ENCODE measurements at regions not wholly inside any gene's neighbourhood (a gene's known extent, or its start where the extent isn't known, plus 50 kb on each side); places are given as distances from the start of the nearest gene placed in this dataset.

DNA sequence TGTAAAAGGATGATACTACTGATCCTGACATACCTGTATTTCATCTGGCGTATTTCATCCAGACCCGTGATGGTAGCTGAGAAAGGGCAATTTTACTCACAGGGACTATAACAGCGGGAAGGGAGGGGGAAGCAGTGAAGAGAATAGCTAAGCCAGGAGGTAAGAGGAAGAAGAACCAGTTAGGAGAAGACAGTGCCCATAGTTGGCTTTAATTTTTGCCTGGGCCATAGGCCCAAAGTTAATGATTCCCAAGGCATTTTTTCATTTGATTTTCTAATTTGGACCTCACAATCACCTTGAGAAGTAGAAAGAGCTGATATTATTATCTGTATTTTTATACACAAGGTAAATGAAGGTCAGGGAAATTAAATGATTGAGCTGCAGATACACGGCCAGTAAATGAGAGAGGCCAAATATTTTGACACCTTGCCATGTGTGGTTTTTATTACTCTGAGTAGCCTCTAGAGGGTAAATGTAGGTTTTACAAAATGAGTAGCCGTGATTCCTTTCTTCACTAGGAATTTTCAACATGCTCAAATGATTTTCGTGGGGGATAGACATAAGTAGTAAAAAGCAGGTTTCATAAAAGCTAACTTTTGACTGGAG is 382.2 kb downstream of the FUT8 start:
- no peak for DNase-seq (ENCODE audit: low read depth)

DNA sequence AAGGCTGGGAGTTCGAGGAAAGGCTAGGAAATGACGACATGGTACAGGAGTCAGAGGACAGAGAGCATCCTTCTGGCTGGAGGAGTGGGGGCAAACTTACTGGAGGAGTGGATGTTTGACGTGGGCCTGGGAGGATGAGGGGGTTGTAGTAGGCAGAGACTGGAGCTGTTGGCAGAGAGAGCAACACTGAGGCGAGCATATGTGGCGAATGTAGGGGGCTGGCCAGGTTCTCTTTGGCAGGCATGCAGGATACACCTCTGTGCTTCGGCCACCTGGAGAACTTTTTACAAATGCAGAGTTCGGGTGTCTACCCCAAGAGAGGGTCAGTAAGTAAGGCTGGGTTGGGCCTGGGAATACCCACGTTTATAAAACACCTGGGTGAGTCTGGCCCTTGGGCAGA is 385.7 kb downstream of the FUT8 start:
- no peak for DNase-seq (ENCODE audit: low read depth)

DNA sequence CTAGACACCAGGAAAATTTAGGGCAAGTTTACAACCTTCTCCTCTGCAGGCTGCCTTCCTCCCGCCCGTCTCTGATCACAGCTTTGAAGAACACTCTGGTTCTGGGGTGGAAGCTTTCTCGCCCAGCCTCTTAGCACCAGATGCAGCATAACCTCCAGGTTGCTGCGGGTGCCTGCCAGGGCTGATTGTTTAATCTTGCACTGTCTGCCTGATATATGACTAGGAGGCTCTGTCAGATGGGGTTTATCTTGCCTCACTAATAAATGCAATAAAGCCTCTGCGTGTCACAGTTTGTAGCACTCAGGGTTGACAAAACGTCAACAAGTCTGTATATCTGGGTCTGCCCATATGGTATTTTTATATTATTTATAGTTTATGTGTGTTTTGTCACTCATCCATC is 388.2 kb downstream of the FUT8 start:
- DNase-seq (ENCODE audit: low read depth), result no peak

DNA sequence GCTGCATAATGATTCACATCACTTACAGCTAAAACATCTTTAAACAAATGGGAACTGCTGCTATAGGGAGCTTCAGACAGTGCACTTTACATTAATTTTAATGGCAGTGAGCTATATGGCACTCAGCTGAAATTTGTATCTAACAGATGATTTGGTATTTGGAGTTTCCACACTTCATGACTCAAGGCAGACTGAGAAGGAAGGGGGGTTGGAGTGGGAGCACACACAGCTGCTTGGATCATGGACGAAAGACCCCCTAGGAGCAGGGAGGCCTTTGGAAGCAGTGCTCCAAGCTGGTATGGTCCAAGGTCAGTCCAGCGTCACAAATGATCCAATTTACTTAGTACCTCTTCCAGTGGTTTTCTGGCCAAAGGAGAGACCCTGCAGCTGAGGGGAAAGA is 389.7 kb downstream of the FUT8 start:
- no peak for DNase-seq (ENCODE audit: low read depth)

DNA sequence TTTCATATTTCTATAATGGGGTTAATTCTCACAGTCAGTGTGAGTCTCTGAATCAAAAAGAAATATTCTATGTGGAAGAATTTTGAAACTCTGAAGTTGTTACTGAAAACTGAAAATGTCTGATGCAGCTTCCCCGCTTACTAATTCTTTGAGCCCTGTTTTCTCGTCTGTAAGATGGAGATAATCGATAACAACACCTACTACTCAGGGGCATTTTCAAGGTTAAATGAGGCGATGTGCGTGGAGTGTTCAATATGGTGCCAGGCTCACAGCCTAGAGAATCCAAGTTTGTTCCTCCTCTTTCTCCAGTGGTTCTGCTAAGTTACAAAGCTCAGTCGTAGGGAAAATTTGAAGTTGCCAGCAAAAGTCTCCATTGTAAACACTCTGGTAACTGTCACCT is 391.4 kb downstream of the FUT8 start:
- no peak for DNase-seq (ENCODE audit: low read depth)

DNA sequence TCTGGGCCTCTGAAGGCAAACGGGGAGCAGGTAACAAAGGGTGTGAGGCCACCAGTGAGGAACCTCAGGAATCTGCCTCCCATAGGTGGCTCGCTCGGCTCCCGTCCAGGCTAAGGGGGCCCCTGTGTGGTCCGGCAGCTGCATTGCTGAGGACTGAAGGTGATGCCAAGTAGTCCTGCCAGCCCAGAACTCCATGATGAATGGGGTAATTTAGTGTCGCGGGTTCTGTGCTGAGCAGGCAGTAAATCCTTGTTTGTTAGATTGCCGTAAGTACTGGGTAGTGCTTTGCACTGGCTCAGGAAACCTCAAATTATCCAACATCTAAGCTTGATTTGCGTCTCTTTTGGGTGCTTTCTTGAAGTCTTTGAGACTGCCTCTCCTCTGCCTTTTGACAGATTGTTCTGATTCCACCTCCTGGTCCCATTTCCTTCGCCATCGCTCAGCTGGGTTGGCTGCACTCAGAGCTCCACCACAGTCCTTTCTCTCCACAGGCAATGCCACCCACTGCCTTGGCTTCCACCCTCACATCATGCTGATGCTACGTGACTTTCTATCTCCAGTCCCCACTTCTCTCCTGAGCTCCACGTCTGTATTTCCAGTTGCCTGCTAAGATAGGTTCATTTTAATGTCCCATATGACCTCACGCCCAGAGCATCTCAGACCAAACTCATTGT is 392.0 kb downstream of the FUT8 start:
- no peak for DNase-seq (ENCODE audit: low read depth)

DNA sequence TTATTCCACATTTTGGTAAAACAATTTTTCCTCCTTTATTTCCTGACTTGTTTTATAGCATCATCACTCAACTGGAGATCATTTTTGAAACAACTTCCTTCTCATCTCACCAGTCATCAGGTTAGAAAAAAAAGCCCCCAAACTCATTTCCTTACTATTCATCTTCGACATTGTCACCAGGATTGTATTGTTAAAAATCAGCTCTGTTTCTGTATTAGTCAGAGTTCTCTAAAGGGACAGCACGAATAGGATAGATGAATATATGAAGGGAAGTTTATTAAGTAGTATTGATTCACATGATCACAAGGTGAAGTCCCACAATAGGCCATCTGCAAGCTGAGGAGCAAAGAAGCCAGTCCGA is 392.6 kb downstream of the FUT8 start:
- DNase-seq (ENCODE audit: low read depth), result no peak

DNA sequence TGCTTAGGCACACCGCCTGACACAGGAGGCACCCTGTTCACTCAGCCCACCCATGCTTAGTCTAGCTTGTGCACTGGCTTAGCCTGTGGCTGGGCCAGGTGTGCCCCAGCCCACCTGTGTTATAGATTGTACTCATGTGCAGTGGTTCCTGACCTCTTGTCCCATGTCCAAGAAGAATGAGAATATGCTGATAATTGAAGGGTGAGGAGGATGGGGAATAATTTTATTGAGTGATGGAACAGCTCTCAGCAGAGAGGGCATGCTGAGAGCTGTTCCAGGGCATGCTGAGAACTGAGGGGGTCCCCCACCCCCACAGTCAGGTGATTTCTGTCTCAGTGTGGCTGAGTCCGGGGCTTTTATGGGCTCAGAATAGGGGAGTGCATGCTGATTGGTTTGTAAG is 395.9 kb downstream of the FUT8 start:
- no peak for DNase-seq (ENCODE audit: low read depth)

DNA sequence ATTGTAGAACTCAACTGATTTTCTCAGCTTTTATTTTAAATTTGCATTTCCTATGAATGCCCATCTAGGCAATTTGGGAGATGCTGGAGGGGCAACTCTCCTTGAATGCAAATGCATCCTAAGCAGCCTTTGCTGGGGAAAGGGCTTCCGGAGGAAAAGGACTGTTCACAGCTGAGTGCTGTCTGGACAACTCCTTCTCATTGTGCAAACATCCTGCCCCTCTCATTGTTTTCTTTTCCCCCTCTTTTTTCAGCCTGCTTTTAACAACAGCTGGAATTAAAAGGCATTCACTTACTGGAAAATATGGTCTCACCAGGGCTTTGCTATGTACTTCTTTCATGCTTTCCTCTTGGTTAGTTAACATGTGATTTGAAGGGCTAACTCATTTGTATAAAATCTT is 397.8 kb downstream of the FUT8 start:
- DNase-seq (ENCODE audit: low read depth), result no peak

DNA sequence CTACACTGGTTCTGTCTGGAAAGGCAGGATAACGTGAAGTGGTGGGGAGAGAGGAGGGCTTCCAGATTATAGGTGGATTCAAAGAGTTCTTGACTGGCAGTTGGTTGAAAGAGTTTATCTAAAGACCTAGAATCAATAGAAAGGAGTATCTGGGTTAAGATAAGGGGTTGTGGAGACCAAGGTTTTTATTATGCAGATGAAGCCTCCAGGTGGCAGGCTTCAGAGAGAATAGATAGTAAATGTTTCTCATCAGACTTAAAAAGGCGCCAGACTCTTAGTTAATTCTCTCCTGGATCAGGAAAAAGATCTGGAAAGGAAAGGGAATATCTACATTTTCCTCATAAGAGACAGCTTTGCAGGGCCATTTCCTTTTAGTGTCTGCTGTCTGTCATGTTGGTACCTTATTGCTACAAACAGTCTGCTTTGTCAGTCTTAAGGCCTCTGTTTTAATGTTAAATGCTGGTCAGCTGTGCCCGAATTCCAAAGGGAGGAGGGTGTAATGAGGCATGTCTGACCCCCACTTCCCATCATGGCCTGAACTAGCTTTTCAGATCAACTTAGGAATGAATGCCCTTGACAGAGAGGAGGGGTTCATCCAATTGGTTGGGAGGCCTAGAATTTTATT is 401.3 kb downstream of the FUT8 start:
- DNase-seq (ENCODE audit: low read depth), result no peak

DNA sequence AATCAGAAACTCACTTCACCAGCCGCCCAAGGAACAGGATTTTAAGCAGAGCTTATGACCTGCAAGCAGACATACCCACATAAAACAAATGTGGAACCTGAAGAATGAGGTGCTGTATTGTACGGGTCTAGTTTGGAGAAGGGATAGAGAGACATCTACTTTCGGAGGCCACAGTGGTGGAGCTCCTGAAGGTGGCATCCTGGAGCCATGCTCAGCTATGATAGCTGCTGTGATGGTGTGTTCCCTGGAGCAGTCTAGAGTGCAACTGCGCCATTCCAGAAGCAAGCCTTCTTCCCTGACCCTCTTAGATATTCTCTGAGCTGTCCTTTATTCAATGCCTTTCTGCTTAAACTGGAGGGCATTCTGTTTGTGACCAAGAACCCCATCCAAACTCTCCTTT is 402.6 kb downstream of the FUT8 start:
- no peak for DNase-seq (ENCODE audit: low read depth)

DNA sequence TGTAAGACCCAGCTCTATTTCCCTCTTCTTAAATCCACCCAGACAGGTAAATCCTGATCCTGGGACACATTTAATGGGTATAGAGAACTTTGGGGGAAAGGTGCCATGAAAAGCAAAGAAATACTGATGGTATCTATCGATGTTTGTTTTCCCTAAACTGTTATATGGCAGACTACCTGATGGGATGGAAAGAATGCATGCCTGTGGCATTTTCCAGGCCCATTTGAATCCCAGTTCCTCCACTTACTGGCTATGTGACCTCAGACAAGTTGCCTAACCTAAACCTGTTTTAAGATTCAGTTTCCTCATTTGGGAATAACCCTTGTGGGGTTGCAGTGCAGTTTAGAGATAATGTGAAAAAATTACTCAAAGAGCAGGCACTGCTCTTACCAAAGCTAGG is 404.5 kb downstream of the FUT8 start:
- DNase-seq (ENCODE audit: low read depth), result no peak

DNA sequence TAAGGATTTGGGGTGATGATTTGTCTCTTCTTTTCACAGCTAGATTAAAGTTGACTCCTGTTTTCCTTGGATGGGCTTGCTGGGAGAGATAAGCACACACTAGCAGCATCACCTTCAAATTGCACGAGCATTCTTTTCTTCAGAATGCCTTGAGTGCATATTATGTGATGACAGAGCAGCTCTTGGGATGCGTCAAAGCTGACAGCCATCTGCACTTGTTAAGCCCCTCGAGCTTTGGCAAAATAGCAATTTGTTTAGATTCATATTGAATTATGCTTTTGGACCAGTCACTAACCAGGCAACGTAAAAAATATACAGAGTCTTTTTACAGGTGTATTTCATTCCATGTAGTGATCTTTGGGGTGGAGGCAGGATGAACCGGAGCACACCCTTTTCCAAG is 407.0 kb downstream of the FUT8 start:
- DNase-seq (ENCODE audit: low read depth), result no peak

DNA sequence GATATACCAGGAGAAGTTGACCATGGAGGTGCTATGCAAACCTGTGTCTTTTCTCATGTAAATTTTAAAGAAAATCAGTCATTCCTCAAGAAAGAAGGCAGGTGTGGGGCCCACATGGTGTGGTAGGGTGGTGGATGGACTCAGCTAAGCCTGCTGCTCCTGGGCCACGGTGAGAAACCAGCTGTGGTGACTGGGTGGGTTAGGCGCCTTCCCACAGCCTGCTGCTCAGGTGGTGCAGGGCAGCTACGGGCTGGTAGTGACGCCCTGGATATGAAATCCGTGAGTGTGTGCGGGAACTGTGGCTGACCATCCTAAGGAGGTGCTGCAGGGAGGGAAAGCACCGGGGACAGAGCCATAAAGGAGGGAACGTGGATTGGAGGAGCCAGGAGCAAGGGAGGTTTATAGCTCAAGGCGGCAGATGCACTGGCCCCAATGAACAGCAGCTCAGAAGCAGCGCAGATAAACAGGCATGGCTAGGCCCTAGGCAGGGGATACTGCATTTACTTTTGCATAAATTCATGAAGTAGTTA is 408.8 kb downstream of the FUT8 start:
- DNase-seq (ENCODE audit: low read depth), result no peak

DNA sequence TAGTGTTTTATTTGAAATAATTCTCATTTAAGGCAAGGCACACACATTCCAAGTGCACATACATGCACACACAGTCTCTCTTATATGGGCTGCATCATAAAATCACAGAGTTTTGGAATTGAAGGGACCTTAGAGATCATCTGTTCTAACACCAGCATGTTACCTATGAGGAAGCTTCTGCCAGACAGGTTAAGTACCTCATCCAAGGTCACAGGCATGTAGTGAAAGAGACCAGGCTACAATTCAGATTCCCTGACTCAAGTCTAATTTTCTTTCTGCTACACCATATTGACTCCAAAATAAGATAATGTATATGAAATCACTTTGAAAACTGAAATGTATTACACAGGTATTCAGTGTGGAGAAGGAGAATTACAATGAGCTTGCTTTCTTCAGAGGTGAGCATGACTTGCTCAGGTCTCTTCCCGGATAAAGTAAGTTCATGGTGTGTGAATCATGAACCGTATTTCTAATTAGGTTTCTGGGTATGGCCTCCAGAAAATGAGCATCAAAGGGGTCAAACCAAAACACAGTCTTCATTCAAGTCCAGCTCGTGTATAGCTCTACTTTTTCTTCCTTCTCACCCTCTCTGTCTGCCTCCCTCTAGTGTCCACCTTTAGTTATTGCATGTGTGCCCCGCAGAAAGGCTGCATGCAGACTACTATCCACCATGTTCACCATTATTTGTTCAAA is 411.9 kb downstream of the FUT8 start:
- DNase-seq (ENCODE audit: low read depth), result no peak

DNA sequence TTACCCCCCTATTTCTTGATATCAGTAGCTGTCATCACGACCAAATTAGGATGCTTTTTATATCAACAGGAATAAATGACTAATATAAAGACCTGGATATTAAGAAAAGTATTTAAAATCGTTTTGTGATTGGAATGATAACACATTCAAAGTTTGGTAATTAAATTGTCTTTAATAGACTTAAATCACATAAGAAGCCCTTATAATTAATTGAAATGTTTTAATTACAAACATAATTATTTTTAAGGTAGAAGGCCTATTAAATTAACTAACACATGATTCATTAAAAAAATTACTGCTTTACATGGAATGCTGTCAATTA is 412.4 kb downstream of the FUT8 start:
- DNase-seq (ENCODE audit: low read depth), result no peak

DNA sequence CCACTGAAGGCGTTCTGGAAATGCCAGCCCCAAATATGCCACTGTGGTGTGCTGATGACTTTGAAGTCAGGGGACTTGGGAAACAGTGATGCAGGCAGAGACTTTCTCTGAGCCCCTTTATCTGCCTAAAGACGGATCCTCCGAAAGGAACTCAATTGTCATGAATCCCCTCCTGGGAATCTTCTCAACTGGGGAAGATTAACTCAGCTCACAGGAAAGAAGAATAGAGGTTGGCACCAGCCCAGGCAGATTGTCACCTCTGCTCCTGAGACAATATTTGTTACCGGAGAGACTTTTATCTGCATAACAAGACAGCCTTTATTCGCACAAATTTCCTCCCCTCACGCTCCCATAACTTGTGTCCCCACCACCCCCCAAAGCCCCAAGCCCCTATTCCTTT is 414.4 kb downstream of the FUT8 start:
- DNase-seq (ENCODE audit: low read depth), result no peak

DNA sequence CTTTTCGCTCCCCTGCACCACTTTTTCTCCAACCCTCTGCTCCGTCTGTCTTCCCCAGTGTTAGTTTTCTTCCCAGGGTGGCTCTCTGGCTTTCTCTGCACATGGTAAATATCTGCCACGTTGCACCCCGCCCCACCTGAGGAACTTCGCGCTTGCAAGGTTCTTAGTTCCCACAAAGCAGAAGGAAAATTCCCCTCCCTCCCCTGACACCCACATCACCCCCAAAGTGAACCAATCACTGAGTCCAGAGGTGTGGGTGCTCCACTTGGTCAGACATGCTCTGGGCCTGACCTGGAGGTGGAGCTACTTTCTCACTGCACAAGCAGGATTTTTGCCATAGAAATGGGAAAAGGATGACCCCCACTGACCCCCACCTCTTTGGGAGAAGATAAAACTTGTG is 415.0 kb downstream of the FUT8 start:
- DNase-seq (ENCODE audit: low read depth), result no peak

DNA sequence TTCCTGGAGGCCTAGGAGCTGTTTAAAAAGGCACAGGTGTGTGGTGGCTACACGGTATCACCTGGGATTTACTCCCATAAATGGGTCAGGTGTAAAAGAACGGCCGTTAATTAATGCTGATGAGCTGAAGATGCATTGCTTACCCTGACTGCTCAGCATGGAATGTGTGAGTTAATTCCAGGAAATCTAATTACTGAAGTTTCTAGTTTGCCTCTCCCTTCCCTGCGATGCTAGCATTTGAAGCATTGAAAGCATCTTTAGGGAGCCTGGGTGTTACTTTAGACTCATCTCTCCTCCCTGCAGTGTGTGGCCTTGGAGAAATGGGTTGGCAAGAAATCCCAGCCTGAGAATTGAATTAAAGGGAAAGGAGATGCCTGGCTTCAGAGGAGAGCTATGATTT is 415.9 kb downstream of the FUT8 start:
- DNase-seq (ENCODE audit: low read depth), result no peak

DNA sequence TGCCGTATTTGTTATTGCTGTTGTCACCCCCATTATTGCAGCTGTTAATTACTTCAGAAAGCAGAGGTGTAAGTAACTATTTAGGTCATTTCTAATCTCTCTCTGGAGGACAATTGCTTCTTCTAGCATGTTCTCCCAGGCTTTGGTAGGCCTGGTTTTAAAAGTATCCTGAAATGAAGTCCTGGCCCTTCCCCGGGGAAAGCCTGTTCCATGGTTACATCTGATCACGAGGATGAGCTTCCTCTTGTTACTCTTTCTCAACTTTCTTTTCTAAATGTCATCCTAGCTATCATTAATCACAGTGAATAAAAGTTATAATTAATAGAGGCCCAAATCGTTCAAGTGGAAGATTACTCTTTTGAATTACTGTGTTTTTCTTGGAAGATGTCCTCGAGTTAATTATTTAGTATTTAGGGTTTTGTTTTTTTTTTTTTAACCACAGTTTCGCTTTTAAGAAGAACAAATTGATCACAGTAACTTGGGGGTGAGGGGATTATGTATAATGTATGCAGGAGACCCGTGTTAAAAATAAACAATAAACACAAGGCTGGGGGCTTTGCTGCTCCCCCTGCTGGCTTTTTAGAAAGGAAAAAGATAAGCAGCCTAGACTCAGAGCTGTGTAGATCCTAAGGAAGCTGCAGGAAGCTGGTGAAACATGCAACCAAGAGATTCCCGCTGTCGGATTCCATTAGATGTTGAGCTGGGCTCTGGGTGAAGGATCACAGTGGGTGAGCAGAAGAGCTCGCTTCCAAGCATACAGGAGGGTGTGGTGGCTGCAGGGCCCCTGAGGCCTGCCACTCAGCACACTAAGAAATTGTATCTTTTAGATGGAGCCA is 420.1 kb downstream of the FUT8 start:
- no peak for DNase-seq (ENCODE audit: low read depth)

DNA sequence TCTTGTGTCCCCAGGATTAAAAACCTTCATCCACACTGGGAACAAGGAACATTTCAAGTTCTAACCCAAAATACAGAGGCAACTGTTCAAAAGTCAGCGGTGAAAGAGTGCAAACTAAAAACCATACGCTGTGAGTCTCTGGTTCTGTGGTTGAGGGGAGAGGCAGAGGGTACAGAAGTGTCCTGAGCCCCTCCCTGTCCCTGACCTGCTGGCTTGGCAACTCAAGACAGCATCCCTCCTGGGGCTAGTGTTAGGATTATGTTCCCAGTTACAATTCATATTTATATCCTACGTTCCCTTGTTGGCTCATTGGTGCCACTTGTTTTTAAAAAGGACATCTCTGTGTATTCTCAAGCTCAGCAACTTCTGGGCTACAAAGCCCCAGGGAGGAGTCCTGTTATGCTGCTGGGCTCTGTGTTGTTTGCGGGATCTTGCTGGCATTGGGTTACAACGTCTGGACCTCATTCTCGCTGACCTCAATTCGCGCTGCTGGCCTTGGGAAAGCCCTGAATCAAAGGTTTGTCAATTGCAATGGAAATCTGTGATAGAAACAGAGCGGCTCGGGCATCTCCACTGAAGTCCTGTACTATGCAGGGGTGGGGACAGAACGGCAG is 420.8 kb downstream of the FUT8 start:
- no peak for DNase-seq (ENCODE audit: low read depth)

DNA sequence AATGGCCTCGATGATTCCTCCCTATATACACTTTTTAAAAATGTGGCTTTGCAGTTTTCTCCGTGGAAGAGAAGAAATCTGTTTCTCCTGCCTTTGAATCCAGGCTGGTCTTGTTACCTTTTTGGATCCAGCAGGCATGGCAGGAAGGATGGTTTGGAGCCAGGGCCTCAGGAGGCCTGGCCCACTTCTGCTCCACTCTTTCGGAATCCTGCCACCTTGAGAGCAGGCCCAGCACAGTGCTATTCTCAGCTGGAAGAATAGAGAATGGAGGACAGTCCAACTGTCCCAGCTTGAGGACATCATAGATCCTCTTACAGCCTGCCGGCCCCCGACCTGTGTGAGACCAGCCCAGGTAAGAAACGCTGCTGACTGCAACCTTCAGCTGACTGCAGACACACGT is 421.5 kb downstream of the FUT8 start:
- no peak for DNase-seq (ENCODE audit: low read depth)

All from stimulated activated CD8-positive, alpha-beta memory T cell treated with anti-CD3 and anti-CD28 coated beads, Interleukin-15, amount 100 ng/mL, for 24 hours (primary cell).